HG02938 (cell line): ENCODE measurements at regions not wholly inside any gene's neighbourhood (a gene's known extent, or its start where the extent isn't known, plus 50 kb on each side); places are given as distances from the start of the nearest gene placed in this dataset.
"Not testable (repeated sequence)": the region's sequence is repeated elsewhere in the genome, so short reads cannot be mapped to it uniquely, and the experiment has no call there.

Experiments used
- ATAC-seq: cut with Tn5 transposase; IDR thresholded peaks from one replicate; pipeline ENCODE4 v1.9.1; 2021; ENCODE audit warnings: mild to moderate bottlenecking, moderate library complexity; ENCODE audit not compliant: unreplicated experiment

- ATAC-seq: no peak
These were observed 704.0 kb downstream of the RNF144A start for GRCh38 chr2:7621018-7621814.

DNA sequence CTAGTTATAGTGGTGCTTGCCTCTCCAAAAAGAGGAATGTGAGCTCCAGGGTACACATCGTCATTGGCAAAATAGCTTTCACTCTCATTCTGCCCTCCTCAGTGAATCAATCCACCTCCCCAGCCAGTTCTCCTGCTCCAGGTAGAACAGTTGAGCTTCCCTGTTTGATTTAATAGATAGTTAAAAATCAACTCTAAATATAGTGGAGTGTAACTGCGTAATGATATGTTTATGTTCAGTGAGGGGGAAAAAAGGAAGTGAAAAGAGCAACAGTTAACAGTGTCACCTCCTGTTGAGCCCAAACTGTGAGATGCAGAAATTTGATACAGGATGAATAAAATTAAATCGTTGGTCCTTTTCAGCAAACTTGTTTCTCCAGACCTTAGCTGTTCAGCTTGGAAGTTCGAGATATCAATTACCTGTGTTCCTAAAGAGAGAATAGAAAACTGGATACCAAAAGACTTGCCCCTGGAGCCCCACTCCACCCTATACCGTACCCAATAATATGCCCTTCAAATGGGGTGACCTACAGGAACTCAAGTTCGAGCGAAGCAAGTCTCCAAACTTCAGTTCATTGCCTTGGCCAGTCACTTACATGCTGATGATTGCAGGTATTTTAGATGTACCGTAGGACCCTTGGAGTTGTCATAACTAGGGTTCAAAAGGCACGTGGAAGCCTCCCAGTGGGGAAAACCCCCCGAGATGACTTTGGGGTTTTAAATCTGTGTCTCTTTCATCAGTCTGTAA, 708.4 kb downstream of the RNF144A start:
- ATAC-seq: no peak

- no peak for ATAC-seq
These were observed 708.9 kb downstream of the RNF144A start for GRCh38 chr2:7626139-7626537.

GRCh38 chr2:7627583-7627982, 710.4 kb downstream of the RNF144A start:
- ATAC-seq: no peak

GRCh38 chr2:7632420-7632819, 715.2 kb downstream of the RNF144A start:
- no peak for ATAC-seq

DNA sequence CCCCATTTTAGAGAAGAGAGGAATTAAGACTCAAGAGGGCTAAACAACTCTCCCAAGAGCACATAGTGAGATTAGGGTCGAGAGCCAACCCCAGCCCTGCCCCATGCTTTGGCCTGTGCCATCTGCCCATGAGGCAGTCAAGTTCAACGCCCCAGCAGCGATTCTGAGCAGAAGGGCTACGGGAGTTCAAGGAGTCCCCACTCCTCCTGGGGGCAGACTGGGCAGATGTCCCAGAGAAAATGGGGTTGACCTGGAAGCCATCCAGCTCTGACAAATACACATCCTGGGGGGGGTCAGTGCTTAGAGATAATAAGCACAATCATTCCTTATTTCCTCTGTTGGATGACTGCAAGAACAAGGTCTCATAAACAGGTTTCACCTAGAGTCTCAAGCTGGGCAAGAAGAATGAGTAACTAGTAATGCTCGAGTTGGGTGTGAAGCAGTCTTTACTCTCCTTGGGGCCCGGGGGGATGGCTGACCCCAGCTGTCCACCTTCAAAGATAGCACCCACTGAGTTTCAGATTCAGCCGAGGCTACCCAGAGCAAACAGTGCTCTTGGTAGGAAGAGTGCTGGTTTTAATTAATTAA, 716.4 kb downstream of the RNF144A start:
- no peak for ATAC-seq

- no peak for ATAC-seq
These were observed 717.2 kb downstream of the RNF144A start for GRCh38 chr2:7634409-7634808.

- no peak for ATAC-seq
These were observed 722.3 kb downstream of the RNF144A start for GRCh38 chr2:7639476-7639875.

- ATAC-seq: not testable (repeated sequence)
These were observed 724.1 kb downstream of the RNF144A start for GRCh38 chr2:7641272-7641671.

DNA sequence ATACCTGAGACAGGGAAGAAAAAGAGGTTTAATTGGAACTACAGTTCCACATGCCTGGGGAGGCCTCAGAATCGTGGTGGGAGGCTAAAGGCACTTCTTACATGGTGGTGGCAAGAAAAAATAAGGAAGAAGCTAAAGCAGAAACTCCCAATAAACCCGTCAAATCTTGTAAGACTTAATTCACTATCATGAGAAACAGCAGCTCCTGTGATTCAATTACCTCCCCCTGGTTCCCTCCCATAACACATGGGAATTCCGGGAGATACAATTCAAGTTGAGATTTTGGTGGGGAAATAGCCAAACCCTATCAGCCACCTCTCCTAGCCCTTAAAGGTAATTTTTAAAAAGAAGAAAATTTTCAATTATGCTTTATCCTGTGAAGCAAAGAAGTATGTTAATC, 728.8 kb downstream of the RNF144A start:
- ATAC-seq: no peak

- ATAC-seq: no peak
These were observed 729.4 kb downstream of the RNF144A start for GRCh38 chr2:7646661-7647060.

DNA sequence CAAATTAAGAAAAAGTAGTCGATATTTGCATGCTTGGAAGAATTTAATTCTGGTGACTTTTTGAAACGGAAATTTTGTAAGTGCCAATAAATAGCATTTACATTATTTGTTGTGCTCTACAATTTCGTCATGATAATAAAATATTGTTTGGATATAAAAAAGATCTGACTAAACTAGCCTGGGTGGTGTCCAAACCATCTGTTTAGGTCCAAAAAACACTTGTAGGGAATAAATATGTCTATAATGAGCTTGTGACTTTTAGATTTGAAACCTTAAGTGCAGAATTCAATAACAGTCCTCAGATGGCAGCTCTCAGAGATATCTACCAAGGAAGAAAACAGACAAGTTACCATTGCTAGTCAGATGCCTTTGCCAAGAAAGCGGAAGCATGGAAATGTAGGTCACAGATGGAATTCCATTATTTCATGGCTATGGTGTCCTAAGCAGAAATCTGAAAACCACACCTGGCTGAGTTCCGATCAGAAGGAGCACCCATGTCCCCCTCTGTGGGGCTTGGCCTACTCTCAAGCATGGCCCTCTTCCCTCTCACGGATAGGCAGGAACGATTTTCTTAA, 731.1 kb downstream of the RNF144A start:
- ATAC-seq: no peak

DNA sequence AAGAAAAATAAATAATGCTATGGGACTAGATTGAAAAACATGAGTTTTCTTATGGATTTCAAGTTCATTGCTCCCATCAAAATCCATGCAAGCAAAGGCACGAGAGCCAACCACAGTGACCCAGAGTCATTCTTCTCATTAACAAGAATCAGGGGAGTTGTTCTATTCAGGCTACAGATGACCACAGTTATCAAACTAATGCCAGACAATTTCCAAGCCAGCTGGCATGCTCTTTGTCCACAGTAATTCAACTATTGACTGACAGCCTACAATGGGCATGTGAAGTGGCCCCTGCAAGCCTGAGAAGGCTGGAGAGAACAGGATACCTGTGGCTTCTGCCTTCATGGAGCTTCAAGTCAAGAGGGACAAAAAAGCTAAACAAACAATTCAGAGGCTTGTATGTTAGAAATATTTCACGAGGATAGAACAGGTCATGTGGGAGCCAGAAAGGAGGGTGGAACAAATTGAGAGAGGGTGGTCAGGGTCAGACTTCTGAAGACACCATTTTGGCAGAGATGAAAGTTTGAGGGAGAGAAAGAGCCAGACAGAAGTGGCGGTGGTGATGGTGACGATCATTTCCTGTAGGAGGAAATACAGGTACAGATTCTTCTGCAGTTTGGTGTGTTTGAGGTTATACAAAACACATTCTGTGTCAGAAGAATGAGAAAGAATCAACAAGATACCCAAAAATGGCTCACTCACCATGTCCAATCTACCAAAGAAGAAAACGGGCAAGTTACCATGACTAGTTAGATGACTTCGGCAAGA, 732.4 kb downstream of the RNF144A start:
- ATAC-seq: no peak

GRCh38 chr2:7653617-7654016, 736.4 kb downstream of the RNF144A start:
- no peak for ATAC-seq

DNA sequence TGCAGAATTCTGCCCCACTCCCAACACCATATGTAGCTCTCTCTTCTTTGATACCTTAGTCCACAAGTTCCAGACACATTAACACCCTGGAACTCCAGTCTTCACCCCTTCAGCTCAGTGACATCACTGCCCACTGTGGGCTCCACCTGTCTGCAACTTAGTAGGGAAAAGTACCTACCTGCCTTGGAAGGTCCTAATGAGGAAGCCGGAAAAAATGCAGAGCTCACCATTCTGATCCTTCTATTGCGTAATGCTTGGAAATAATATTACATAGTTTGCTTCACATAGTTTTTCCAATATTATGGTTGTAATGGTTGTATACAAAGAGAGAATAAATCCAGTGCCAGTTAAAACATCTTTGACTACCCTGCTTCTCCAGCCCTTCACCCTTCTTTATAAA, 738.4 kb downstream of the RNF144A start:
- ATAC-seq: no peak

GRCh38 chr2:7657526-7657925, 740.3 kb downstream of the RNF144A start:
- ATAC-seq: not testable (repeated sequence)

GRCh38 chr2:7658486-7658885, 741.3 kb downstream of the RNF144A start:
- no peak for ATAC-seq

- no peak for ATAC-seq
These were observed 743.6 kb downstream of the RNF144A start for GRCh38 chr2:7660816-7661215.

- ATAC-seq: no peak
These were observed 744.3 kb downstream of the RNF144A start for GRCh38 chr2:7661502-7661901.

GRCh38 chr2:7665880-7666279, 748.7 kb downstream of the RNF144A start:
- peak; percentile 94 for ATAC-seq
